Tibial artery (tissue), 4 donors: ENCODE measurements at regions not wholly inside any gene's neighbourhood (a gene's known extent, or its start where the extent isn't known, plus 50 kb on each side); places are given as distances from the start of the nearest gene placed in this dataset.
"Not testable (repeated sequence)": the region's sequence is repeated elsewhere in the genome, so short reads cannot be mapped to it uniquely, and the experiment has no call there.

Experiments used
- DNase-seq, 2 donors: peaks; one replicate each; pipeline ENCODE4 v3.0.0-alpha.2; 2019
- H3K27ac ChIP-seq, 2 donors: fragments of 200-600 bp; sonication (generic) in 1 of 2; 1 replicate in 1 of 2; 2 replicates in 1 of 2; pipeline ENCODE4 v1.5.1; 2018 to 2019; ENCODE audit warnings: mild to moderate bottlenecking in 1 of 2
- H3K27me3 ChIP-seq, 2 donors: fragments of 200-600 bp; sonication (generic) in 1 of 2; one replicate each; pipeline versions ENCODE4 v1.5.1 to v1.6.0; 2016 to 2019
- H3K36me3 ChIP-seq, 3 donors: fragments of 200-600 bp; sonication (generic) in 2 of 3; one replicate each; pipeline ENCODE4 v1.5.1; 2016 to 2019; ENCODE audit warnings: mild to moderate bottlenecking in 2 of 3
- H3K4me1 ChIP-seq, 4 donors: fragments of 200-600 bp; sonication (generic) in 2 of 4; 1 replicate in 3 of 4; 2 replicates in 1 of 4; pipeline ENCODE4 v1.5.1; 2016 to 2019
- H3K4me3 ChIP-seq, 2 donors: fragments of 200-600 bp; sonication (generic) in 1 of 2; 1 replicate in 1 of 2; 2 replicates in 1 of 2; pipeline ENCODE4 v1.5.1; 2018 to 2019; ENCODE audit warnings: mild to moderate bottlenecking in 2 of 2
- H3K9me3 ChIP-seq, 3 donors: fragments of 200-600 bp; sonication (generic) in 1 of 3; one replicate each; pipeline ENCODE4 v1.5.1; 2016 to 2019
- intact Hi-C: fragments of 100-400 bp; cut with DNase I; formaldehyde crosslinking; loops from one replicate; pipeline ENCODE4 v1.15.0; 2023; ENCODE audit warnings: low total_unique reads
- TF ChIP-seq, protein P1 (sequence below), 2 experiments: fragments of 200-600 bp in 1 of 2; fragments of 450-650 bp in 1 of 2; IDR thresholded peaks; one replicate each; pipeline ENCODE4 v1.5.1; 2017 to 2019; ENCODE audit warnings: antibody characterized with exemption in 2 of 2, mild to moderate bottlenecking in 1 of 2, moderate library complexity in 1 of 2

DNA sequence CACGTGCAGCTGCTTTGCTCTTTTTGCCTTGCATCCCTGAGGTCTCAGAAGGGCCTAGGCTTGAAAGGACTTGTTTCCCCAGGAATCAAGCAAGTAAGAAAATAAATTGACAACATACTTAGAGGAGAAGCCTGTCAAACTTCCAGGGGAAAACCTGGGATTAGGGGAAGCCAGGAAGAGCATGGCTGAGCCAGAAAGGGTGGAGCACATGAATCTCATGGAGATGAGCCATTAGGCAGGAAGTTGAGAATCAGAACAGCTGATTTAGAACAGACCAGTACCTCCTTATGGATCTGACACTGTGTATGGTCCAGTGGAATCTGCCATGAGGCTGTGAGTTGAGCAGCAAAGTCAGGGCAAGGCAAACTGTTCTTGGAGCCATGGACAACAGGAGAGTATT, 511.0 kb downstream of the RPIA start:
- H3K36me3 ChIP-seq, H3K4me1 ChIP-seq, H3K4me3 ChIP-seq, intact Hi-C loops, H3K27ac ChIP-seq, H3K27me3 ChIP-seq, DNase-seq, H3K9me3 ChIP-seq: not testable (repeated sequence)

GRCh38 chr2:89205153-89205552, 513.7 kb downstream of the RPIA start:
- TF ChIP-seq, protein P1, sequence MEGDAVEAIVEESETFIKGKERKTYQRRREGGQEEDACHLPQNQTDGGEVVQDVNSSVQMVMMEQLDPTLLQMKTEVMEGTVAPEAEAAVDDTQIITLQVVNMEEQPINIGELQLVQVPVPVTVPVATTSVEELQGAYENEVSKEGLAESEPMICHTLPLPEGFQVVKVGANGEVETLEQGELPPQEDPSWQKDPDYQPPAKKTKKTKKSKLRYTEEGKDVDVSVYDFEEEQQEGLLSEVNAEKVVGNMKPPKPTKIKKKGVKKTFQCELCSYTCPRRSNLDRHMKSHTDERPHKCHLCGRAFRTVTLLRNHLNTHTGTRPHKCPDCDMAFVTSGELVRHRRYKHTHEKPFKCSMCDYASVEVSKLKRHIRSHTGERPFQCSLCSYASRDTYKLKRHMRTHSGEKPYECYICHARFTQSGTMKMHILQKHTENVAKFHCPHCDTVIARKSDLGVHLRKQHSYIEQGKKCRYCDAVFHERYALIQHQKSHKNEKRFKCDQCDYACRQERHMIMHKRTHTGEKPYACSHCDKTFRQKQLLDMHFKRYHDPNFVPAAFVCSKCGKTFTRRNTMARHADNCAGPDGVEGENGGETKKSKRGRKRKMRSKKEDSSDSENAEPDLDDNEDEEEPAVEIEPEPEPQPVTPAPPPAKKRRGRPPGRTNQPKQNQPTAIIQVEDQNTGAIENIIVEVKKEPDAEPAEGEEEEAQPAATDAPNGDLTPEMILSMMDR (IDR thresholded peaks at IDR 0.05), result peak in 1 of 2 experiments; percentile 34
- H3K4me3 ChIP-seq, H3K27me3 ChIP-seq, H3K27ac ChIP-seq, H3K4me1 ChIP-seq, intact Hi-C loops, H3K9me3 ChIP-seq, H3K36me3 ChIP-seq: not testable (repeated sequence)
- peak; percentile 40 to 63 for DNase-seq

DNA sequence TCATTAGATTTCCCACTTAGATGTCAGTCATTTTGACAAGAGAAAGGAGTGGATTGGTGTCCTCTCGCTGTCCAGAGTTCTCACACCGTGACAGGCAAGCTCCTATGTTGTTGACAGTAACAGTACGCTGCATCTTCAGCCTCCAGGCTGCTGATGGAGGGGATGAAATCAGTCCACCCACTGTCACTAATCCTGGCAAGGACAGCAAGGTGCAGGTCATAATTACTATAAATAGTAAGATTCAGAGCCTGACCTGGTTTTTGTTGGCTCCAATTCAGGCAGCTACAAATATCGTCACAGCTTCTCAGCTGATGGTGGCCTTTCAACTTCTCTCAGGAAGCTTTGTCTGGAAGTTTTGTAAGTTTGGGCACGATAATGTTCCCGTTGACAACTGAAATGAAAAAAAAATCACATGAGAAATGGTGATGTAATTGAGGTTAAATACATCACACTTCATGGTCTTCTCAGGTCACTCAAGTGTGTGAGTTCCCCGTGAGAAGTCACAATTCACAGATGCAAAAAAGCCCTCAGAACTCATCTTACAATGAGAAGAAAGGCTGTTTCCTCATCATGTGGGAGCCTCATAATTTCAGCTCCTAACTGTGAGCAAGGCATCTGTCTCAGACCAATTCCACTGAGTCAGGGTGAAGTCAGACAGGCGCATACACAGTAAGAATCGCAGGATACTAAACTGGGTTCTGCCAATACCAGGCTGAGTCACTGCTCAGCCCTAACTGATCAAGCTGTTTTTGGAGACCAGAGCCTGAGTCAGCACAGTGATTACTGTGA, 516.9 kb downstream of the RPIA start:
- H3K36me3 ChIP-seq, H3K27me3 ChIP-seq, H3K9me3 ChIP-seq, H3K4me1 ChIP-seq, H3K27ac ChIP-seq, intact Hi-C loops, H3K4me3 ChIP-seq: not testable (repeated sequence)
- DNase-seq, result peak in 1 of 2 donors; percentile 21

DNA sequence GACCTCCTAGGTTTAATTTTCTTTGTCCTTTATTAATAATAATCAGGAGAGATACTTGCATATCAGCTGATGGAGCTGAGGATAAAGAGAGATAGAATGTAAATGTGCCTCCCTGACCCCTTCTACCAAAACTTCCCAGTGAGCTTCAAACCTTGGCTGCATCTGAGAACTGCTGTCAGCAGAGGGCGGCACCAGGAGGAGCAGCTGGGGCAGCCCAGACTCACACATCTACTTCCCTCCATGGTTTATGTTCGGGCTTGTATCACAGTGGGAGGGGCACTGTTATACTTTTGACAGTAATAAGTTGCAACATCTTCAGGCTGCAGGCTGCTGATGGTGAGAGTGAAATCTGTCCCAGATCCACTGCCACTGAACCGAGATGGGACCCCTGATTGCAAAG, 521.7 kb downstream of the RPIA start:
- DNase-seq, result peak in 1 of 2 donors; percentile 42
- H3K36me3 ChIP-seq, H3K27ac ChIP-seq, intact Hi-C loops, H3K9me3 ChIP-seq, H3K27me3 ChIP-seq, H3K4me1 ChIP-seq, H3K4me3 ChIP-seq: not testable (repeated sequence)

DNA sequence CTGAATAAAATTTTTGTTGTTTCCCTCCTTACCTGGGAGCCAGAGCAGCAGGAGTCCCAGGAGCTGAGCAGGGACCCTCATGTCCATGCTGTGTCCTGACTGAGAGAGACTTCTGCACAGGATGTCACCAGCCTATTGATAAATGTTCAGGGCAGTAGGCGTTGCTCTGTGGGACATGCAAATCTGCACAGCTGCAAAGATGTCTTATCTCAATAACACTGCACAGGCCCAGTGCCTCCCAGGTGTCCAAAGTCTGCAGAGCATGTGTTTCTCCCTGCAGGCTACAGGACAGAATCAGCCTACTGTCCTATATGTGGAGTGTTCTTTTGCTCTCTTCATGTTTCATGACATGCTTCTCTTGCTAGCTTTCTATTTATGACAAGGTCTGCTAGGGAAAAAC, 522.3 kb downstream of the RPIA start:
- H3K4me1 ChIP-seq, intact Hi-C loops, DNase-seq, H3K9me3 ChIP-seq, H3K4me3 ChIP-seq, H3K27ac ChIP-seq, H3K36me3 ChIP-seq, H3K27me3 ChIP-seq: not testable (repeated sequence)

DNA sequence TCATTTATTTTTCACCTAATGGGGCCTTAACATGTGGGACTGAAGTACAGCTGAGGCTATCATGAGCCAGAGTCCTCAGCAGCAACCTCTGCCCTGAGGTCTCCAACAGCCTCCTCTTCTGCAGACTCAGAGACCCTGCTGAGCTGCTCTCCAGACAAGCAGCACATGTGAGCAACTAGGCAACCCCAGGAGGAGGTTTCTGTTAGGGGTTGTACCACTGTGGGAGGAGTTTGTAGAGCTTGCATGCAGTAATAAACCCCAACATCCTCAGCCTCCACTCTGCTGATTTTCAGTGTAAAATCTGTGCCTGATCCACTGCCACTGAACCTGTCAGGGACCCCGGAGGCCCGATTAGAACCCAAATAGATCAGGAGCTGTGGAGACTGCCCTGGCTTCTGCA, 530.0 kb downstream of the RPIA start:
- H3K27ac ChIP-seq, intact Hi-C loops, H3K27me3 ChIP-seq, H3K4me1 ChIP-seq, H3K36me3 ChIP-seq, H3K4me3 ChIP-seq, DNase-seq, H3K9me3 ChIP-seq: not testable (repeated sequence)

DNA sequence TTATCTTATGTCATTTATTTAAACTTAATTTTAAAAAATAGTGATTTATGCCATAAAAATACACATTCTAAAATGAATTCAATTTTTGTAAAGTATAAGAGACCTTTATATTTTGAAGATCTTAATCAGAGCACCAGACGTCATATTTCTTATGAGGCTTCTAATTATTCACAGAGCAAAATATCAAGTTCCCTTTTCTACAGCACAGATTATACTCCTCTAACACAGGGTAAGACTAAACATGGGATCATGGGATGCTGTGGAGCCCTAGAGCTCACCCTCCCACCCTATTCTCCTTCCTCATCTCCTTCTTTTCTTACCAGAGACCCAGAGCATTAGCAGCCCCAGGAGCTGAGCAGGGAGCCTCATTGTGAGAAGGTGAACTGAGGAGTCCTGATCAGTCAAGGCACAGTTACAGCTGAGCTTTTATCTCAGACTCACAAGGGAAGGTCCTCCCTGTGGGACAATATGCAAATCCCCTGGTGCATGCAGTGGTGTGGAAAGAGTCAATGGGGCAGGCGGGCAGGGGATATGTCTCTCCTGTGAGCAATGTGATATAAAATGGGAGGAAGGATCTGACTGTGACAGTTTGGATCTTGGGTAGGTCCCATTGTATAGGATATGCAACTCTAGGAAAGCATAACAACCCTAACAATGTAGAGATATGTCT, 530.7 kb downstream of the RPIA start:
- H3K9me3 ChIP-seq, H3K36me3 ChIP-seq, intact Hi-C loops: not testable (repeated sequence)

GRCh38 chr2:89224803-89225202, 533.3 kb downstream of the RPIA start:
- intact Hi-C loops, H3K4me3 ChIP-seq, H3K27ac ChIP-seq, H3K27me3 ChIP-seq, DNase-seq, H3K36me3 ChIP-seq, H3K9me3 ChIP-seq, H3K4me1 ChIP-seq: not testable (repeated sequence)

More for the DNA sequence above, 530.7 kb downstream of the RPIA start:
- H3K27me3 ChIP-seq, H3K27ac ChIP-seq, H3K4me3 ChIP-seq, DNase-seq, H3K4me1 ChIP-seq: not testable (repeated sequence)

DNA sequence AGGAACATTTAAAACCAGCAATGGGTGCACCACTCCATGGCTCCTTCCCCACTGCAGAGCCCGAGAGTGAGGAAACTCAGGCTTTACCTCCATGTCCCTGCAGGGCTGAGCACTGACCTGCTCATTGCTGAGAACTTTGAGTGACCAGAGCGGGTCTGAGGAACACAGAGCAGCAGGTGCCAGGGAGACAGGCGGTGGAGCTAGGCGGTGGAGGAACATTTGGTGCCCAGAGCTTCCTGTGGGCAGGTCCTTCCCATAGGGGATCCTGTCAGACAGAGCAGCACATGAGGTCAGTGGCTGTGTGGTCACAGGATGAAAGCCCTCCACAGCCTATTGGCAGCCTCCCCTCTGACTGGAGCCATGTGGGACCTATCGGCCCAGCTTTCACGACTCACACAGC, 538.5 kb downstream of the RPIA start:
- H3K4me1 ChIP-seq, H3K9me3 ChIP-seq, H3K4me3 ChIP-seq, intact Hi-C loops, H3K27me3 ChIP-seq, H3K36me3 ChIP-seq, DNase-seq, H3K27ac ChIP-seq: not testable (repeated sequence)

GRCh38 chr2:89231241-89231640, 539.8 kb downstream of the RPIA start:
- H3K9me3 ChIP-seq, H3K27ac ChIP-seq, H3K27me3 ChIP-seq, H3K36me3 ChIP-seq, intact Hi-C loops, H3K4me3 ChIP-seq, H3K4me1 ChIP-seq, DNase-seq: not testable (repeated sequence)

- intact Hi-C loops, result not testable (repeated sequence)
Observed at GRCh38 chr2:89233931-89234330, 542.5 kb downstream of the RPIA start.

DNA sequence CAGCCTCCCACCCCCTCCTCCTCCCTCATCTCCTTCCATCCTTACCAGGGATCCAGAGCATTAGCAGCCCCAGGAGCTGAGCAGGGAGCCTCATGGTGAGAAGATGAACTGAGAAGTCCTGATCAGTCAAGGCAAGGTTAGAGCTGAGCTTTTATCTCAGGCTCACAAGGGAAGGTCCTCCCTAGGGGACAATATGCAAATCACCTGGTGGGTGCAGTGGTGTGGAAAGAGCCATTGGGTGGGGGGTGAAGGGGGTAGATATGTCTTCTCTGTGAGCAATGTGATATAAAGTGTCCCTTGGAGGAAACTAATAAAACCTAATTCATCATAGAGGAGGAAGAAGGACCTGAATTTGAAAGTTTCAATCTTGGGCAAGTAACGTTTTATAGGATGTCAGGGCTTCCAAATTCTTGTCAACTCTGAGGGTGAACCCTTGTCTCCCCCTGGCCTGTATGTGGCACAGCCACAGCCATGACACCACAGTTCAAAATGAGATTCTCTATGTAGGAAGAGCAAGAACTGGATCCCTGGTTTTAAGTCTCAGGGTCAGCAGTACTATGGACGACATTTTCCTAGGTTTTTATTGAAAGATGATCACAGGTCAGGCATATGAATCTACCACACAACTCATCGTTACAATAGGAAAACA, 543.5 kb downstream of the RPIA start:
- H3K27me3 ChIP-seq, intact Hi-C loops, H3K9me3 ChIP-seq, H3K4me1 ChIP-seq, H3K4me3 ChIP-seq, DNase-seq, H3K27ac ChIP-seq, H3K36me3 ChIP-seq: not testable (repeated sequence)

More at GRCh38 chr2:89233931-89234330, 542.5 kb downstream of the RPIA start:
- not testable (repeated sequence) for H3K27ac ChIP-seq, H3K9me3 ChIP-seq, H3K27me3 ChIP-seq, H3K4me1 ChIP-seq, H3K36me3 ChIP-seq, DNase-seq, H3K4me3 ChIP-seq

DNA sequence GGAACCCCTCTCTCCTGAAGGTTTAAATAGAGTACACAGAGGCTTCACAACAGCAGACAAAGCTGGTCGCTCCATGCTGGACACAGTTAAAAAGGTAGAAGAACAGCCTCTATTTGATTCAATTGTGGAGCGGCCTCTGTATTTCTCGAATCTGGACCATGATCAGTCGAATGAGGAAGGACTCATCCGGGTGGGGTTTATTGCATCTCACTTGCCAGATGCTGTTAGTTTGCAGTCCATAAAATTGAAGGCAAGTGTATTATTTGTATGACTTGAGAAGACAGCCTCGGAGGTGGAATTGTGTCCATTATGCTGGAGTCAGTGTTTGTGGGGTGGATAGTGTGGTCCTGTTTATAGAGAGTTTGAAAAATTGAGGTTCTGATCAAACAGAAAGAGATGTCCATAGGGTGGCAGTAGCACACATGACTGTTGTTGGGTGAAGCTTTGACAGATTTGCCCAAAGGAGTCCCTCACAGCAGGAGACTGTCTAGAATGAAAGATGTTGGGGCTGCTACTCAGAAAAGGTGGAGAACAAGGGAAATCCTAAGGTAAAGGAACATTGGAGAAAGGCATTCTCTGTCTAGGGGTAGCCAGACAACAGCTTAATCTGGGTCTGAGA, 545.5 kb downstream of the RPIA start:
- H3K4me1 ChIP-seq, H3K27me3 ChIP-seq, H3K9me3 ChIP-seq, H3K4me3 ChIP-seq, H3K27ac ChIP-seq, DNase-seq, intact Hi-C loops, H3K36me3 ChIP-seq: not testable (repeated sequence)
